HepG2 (cell line): ENCODE measurements at regions not wholly inside any gene's neighbourhood (a gene's known extent, or its start where the extent isn't known, plus 50 kb on each side); places are given as distances from the start of the nearest gene placed in this dataset.

Experiments
- ATAC-seq: fragments of 200-7000 bp; cut with Tn5 transposase; 3 replicates; pipeline ENCODE4 v1.9.1; 2020; ENCODE audit warnings: mild to moderate bottlenecking, moderate library complexity
- BruUV-seq: library from RNA; stranded (reverse); fragments of 400-500 nt; replicated peaks from 2 replicates; lab custom pipeline; 2021; lab: Mats Ljungman, UMichigan
- CTCF ChIA-PET: fragments of 300-600 bp; formaldehyde crosslinking; extraction: SDS; loops from one replicate; lab custom pipeline; 2021; ENCODE audit warnings: low total read pairs, inconsistent platforms, low intra/inter-chr PET ratio; lab: Yijun Ruan, JAX
- POLR2A ChIA-PET: fragments of 350-600 bp; sonication (Branson Sonifier 250); formaldehyde crosslinking; loops from one replicate; lab custom pipeline; 2020; ENCODE audit warnings: antibody characterized with exemption, inconsistent platforms; lab: Yijun Ruan, JAX
- DNase-seq: peaks from one replicate; pipeline ENCODE4 v3.0.0-alpha.2; 2015; ENCODE audit warnings: low spot score
- FAIRE-seq: peaks from 3 replicates; lab custom pipeline; 2011; peaks lifted over from hg19 to GRCh38; lab: Jason Lieb, UNC
- H2AFZ ChIP-seq: one replicate; pipeline ENCODE4 v1.6.1; 2011; ENCODE audit warnings: low read length, inconsistent platforms
- H3K27ac ChIP-seq: fragments of 300-600 bp; 3 replicates; pipeline ENCODE4 v1.8.0; 2011; ENCODE audit warnings: mixed run types, mild to moderate bottlenecking, mixed read lengths, low read length, inconsistent platforms; ENCODE audit not compliant: insufficient read depth; ENCODE audit errors: extremely low read length
- H3K27me3 ChIP-seq, 2 experiments: fragments of 200-600 bp in 1 of 2; 2 replicates in 1 of 2; 3 replicates in 1 of 2; pipeline versions ENCODE4 v1.6.0 to v1.8.0; 2011; ENCODE audit warnings: low read length in 2 of 2, mild to moderate bottlenecking in 2 of 2, moderate library complexity in 2 of 2, inconsistent platforms in 1 of 2; ENCODE audit not compliant: insufficient read depth in 2 of 2, control insufficient read depth in 1 of 2
- H3K36me3 ChIP-seq, 2 experiments: fragments of 200-600 bp in 1 of 2; replicated peaks in 1 of 2; 2 replicates in 1 of 2; 3 replicates in 1 of 2; pipeline versions ENCODE4 v1.5.1 to v1.8.0; 2011; ENCODE audit warnings: low read length in 2 of 2, inconsistent platforms in 1 of 2; ENCODE audit not compliant: insufficient read depth in 2 of 2, control insufficient read depth in 1 of 2
- H3K4me1 ChIP-seq: 2 replicates; pipeline ENCODE4 v1.5.1; 2012; ENCODE audit warnings: low read length, inconsistent platforms; ENCODE audit not compliant: insufficient read depth
- H3K4me2 ChIP-seq: 2 replicates; pipeline ENCODE4 v1.6.0; 2011; ENCODE audit warnings: low read depth, low read length, inconsistent platforms
- H3K4me3 ChIP-seq, 3 experiments: fragments of 200-600 bp in 1 of 3; sonication (generic), shearing (Covaris generic) in 1 of 3; replicated peaks in 1 of 3; 2 replicates each; pipeline ENCODE4 v1.5.1; 2011 to 2016; ENCODE audit warnings: low read length in 3 of 3, inconsistent platforms in 2 of 3, low read depth in 2 of 3, mild to moderate bottlenecking in 2 of 3, control low read depth in 1 of 3, mixed read lengths in 1 of 3; ENCODE audit not compliant: insufficient read depth in 1 of 3
- H3K79me2 ChIP-seq: one replicate; pipeline ENCODE4 v1.6.1; 2011; ENCODE audit warnings: low read length, inconsistent platforms; ENCODE audit not compliant: insufficient read depth
- H3K9ac ChIP-seq: 2 replicates; pipeline ENCODE4 v1.6.0; 2011; ENCODE audit warnings: mild to moderate bottlenecking, low read depth, low read length, inconsistent platforms; ENCODE audit not compliant: insufficient read depth
- H3K9me3 ChIP-seq: 2 replicates; pipeline ENCODE4 v1.5.1; 2012; ENCODE audit warnings: mild to moderate bottlenecking, low read length
- H4K20me1 ChIP-seq: 2 replicates; pipeline ENCODE4 v1.6.0; 2011; ENCODE audit warnings: inconsistent platforms, mild to moderate bottlenecking, low read length, moderate library complexity; ENCODE audit not compliant: insufficient read depth
- KDM2A ChIP-seq: sonication (generic); formaldehyde crosslinking; IDR thresholded peaks from 2 replicates; pipeline ENCODE4 v1.4.0; 2020; ENCODE audit warnings: low read depth, missing genetic modification reagents, borderline replicate concordance
- MAZ ChIP-seq, 2 experiments: sonication (generic) in 1 of 2; formaldehyde crosslinking in 1 of 2; IDR thresholded peaks; 2 replicates each; pipeline versions ENCODE4 v1.5.0 to v1.6.1; 2012 to 2020; ENCODE audit warnings: low read depth in 2 of 2, mild to moderate bottlenecking in 2 of 2, borderline replicate concordance in 1 of 2, improper control_type of control experiment in 1 of 2, low read length in 1 of 2, missing genetic modification reagents in 1 of 2, moderate library complexity in 1 of 2
- PATZ1 ChIP-seq: sonication (generic); formaldehyde crosslinking; IDR thresholded peaks from 2 replicates; pipeline ENCODE4 v1.4.0; 2020; ENCODE audit warnings: missing genetic modification reagents
- PREB ChIP-seq: sonication (generic); formaldehyde crosslinking; IDR thresholded peaks from 2 replicates; pipeline ENCODE4 v1.4.0; 2020; ENCODE audit warnings: missing genetic modification reagents
- REPIN1 ChIP-seq: sonication (generic); formaldehyde crosslinking; IDR thresholded peaks from 2 replicates; pipeline ENCODE4 v1.8.0; 2022; ENCODE audit warnings: missing genetic modification reagents, low read depth, mild to moderate bottlenecking, borderline replicate concordance
- SKIL ChIP-seq: sonication (generic); formaldehyde crosslinking; IDR thresholded peaks from 2 replicates; pipeline ENCODE4 v1.8.0; 2022; ENCODE audit warnings: missing genetic modification reagents, mild to moderate bottlenecking, moderate library complexity, borderline replicate concordance
- STAG1 ChIP-seq: sonication (generic); formaldehyde crosslinking; IDR thresholded peaks from 2 replicates; pipeline ENCODE4 v1.4.0; 2020; ENCODE audit warnings: missing genetic modification reagents
- WGBS: methylation state at CpG from one replicate; pipeline ENCODE4 v1.1.6; 2017; ENCODE audit warnings: low lambda C conversion rate; 5-methylcytosine and 5-hydroxymethylcytosine counted together
- in situ Hi-C: cut with HindIII; loops from 2 replicates; pipeline ENCODE4 v1.10.0; 2017; ENCODE audit warnings: low pct_unique_long_range_greater_than_20kb; ENCODE audit not compliant: extremely low pct_ligation_motif_present
- intact Hi-C: fragments of 100-400 bp; cut with micrococcal nuclease; formaldehyde crosslinking; loops from one replicate; pipeline ENCODE4 v1.10.0; 2022; ENCODE audit not compliant: unreplicated experiment

- TF ChIP-seq SKIL (CRISPR knock-in tag), result no peak
- TF ChIP-seq MAZ (IDR thresholded peaks at IDR 0.05; ENCODE audit: borderline replicate concordance, low read depth, low read length), result no peak
- TF ChIP-seq MAZ (CRISPR knock-in tag; IDR thresholded peaks at IDR 0.05; ENCODE audit: low read depth), result no peak
- no peak for TF ChIP-seq REPIN1 (CRISPR knock-in tag)
- no peak for TF ChIP-seq PREB (CRISPR knock-in tag)
- TF ChIP-seq PATZ1, result no peak
Observed at GRCh38 chrY:15179890-15180289, 655.6 kb downstream of the NLGN4Y start (continued).

- ChIA-PET CTCF (no interaction called here), POLR2A (no interaction called here)
- Histone ChIP-seq H3K4me1 (no peaks in the 10 kb centered on the region), H3K27me3 (no peaks in the 10 kb centered on the region), H3K9ac (no peak overlapping the region), H3K4me2 (no peak overlapping the region), H3K36me3 (no peaks in the 10 kb centered on the region), H2AFZ (no peak overlapping the region), H3K79me2 (no peaks in the 10 kb centered on the region), H3K27ac (no peak overlapping the region), H4K20me1 (no peaks in the 10 kb centered on the region), H3K9me3 (no peaks in the 10 kb centered on the region), H3K4me3 (no peak overlapping the region)
- in situ Hi-C loops (no loop called here), intact Hi-C loops (loop anchor here (2.0 kb wide), 1 partner anchor 238 kb away; no protein-coding TSS in a partner anchor)
- WGBS, result 3% methylated on average over 2 of the region's 2 CpGs
- DNase-seq (peak; percentile 0), ATAC-seq (no peak), FAIRE-seq (no peak)
- no TSS peak for BruUV-seq
- TF ChIP-seq STAG1 (CRISPR knock-in tag) (peak; percentile 8; the same call in 1 of the 2 replicates), KDM2A (CRISPR knock-in tag) (no peak)
Observed at GRCh38 chrY:15229056-15229455, 704.7 kb downstream of the NLGN4Y start.
